Thoracic aorta (tissue), 2 donors: ENCODE measurements at regions not wholly inside any gene's neighbourhood (a gene's known extent, or its start where the extent isn't known, plus 50 kb on each side); places are given as distances from the start of the nearest gene placed in this dataset.

Experiments used
- ATAC-seq: fragments of 150-250 bp; one replicate; pipeline ENCODE4 v1.8.0; 2017; ENCODE audit warnings: low read depth; ENCODE audit not compliant: insufficient number of reproducible peaks, low FRiP score
- DNase-seq: peaks from one replicate; pipeline ENCODE4 v3.0.0-alpha.2; 2020; ENCODE audit warnings: low spot score
- H3K27ac ChIP-seq, 2 donors: fragments of 200-600 bp; sonication (generic); 1 replicate in 1 of 2; 2 replicates in 1 of 2; pipeline ENCODE4 v1.5.1; 2016; ENCODE audit warnings: mild to moderate bottlenecking in 2 of 2, moderate library complexity in 2 of 2
- H3K27me3 ChIP-seq: fragments of 200-600 bp; sonication (generic); replicated peaks from 2 replicates; pipeline ENCODE4 v1.6.0; 2016; ENCODE audit warnings: mild to moderate bottlenecking; ENCODE audit not compliant: insufficient read depth
- H3K36me3 ChIP-seq: fragments of 200-600 bp; sonication (generic); one replicate; pipeline ENCODE4 v1.5.1; 2016
- H3K4me1 ChIP-seq, 2 donors: fragments of 200-600 bp; sonication (generic); 1 replicate in 1 of 2; 2 replicates in 1 of 2; pipeline versions ENCODE4 v1.5.1 to v1.6.0; 2016; ENCODE audit warnings: low read depth in 2 of 2, mild to moderate bottlenecking in 1 of 2; ENCODE audit not compliant: control insufficient read depth in 1 of 2
- H3K4me3 ChIP-seq: fragments of 200-600 bp; sonication (generic); 2 replicates; pipeline ENCODE4 v1.5.1; 2016; ENCODE audit warnings: mild to moderate bottlenecking
- H3K9me3 ChIP-seq: fragments of 200-600 bp; sonication (generic); 2 replicates; pipeline ENCODE4 v1.5.1; 2016
- TF ChIP-seq, protein P1 (sequence below): fragments of 200-600 bp; sonication (generic); IDR thresholded peaks from one replicate; pipeline ENCODE4 v1.5.1; 2019; ENCODE audit warnings: antibody characterized with exemption

DNA sequence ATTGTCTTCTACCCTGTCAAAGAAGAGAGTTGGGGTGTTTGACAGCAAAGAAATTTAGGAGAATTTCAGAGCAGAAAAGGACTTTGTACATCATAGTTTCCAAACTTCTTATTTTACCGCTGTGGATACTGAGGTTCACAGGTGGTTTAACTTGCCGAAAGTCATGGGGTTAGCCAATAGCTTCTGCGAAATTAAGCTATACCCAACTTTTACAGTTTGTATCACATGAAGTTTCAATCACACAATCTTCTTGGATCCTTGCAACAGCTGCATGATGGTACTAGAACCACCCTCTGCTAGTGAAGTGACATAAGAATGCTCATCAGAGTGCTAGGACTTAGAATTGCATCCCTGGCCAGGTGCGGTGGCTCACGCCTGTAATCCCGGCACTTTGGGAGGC, 345.5 kb downstream of the CD83 start:
- no peak overlapping the region for H3K4me3 ChIP-seq
- H3K36me3 ChIP-seq, result no peaks in the 10 kb centered on the region
- no peaks in the 10 kb centered on the region for H3K4me1 ChIP-seq
- no peak for DNase-seq
- H3K9me3 ChIP-seq, result no peaks in the 10 kb centered on the region
- TF ChIP-seq, protein P1, sequence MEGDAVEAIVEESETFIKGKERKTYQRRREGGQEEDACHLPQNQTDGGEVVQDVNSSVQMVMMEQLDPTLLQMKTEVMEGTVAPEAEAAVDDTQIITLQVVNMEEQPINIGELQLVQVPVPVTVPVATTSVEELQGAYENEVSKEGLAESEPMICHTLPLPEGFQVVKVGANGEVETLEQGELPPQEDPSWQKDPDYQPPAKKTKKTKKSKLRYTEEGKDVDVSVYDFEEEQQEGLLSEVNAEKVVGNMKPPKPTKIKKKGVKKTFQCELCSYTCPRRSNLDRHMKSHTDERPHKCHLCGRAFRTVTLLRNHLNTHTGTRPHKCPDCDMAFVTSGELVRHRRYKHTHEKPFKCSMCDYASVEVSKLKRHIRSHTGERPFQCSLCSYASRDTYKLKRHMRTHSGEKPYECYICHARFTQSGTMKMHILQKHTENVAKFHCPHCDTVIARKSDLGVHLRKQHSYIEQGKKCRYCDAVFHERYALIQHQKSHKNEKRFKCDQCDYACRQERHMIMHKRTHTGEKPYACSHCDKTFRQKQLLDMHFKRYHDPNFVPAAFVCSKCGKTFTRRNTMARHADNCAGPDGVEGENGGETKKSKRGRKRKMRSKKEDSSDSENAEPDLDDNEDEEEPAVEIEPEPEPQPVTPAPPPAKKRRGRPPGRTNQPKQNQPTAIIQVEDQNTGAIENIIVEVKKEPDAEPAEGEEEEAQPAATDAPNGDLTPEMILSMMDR, result no peak
- H3K27me3 ChIP-seq, result no peaks in the 10 kb centered on the region
- H3K27ac ChIP-seq, result no peak overlapping the region
- no peak for ATAC-seq

DNA sequence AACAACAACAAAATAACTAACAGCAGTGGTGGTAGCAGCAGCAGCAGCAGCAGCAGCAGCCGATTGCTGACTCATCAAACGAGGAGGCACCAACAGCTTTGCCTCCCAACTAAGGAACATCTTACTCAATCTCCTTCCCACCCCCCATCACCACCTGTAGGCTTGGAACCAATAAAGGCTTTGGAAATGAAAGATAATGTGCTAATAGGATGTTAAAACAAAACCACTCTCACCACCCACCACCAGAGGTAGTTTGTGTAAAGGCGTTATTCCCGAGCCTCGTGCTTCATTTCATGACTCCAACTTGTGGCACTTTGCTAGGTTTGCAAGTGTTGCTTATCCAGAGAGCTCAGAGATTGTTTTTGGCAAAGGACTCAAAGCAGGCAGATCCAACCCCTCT, 346.5 kb downstream of the CD83 start:
- Histone ChIP-seq H3K27ac (no peak overlapping the region), H3K27me3 (no peaks in the 10 kb centered on the region), H3K4me1 (no peaks in the 10 kb centered on the region), H3K9me3 (no peaks in the 10 kb centered on the region), H3K36me3 (no peaks in the 10 kb centered on the region), H3K4me3 (no peak overlapping the region)
- no peak for DNase-seq
- TF ChIP-seq, protein P1, result no peak
- ATAC-seq, result no peak

DNA sequence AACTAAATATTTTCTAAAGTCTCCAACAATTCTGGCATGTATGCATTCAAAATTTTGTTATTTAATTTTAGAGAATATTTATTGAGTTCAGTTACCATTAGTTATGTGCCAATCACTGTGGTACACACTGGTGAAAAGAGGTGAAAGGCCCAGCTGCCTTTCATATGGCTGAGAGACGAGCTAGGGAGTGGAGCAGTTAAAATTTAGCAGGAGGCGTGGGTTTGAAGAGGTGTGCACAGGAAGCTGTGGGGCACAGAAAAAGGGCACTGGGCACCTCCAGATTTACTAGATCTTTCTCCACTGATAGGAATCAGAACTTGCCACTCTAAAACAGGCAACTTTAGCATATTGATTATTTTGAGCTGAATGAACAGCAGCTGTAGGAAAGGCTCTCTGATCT, 347.1 kb downstream of the CD83 start:
- H3K27ac ChIP-seq, result no peak overlapping the region
- no peaks in the 10 kb centered on the region for H3K36me3 ChIP-seq
- DNase-seq (no peak), ATAC-seq (no peak)
- no peak overlapping the region for H3K4me3 ChIP-seq
- H3K27me3 ChIP-seq, result no peaks in the 10 kb centered on the region
- TF ChIP-seq, protein P1, result no peak
- H3K9me3 ChIP-seq, result no peaks in the 10 kb centered on the region
- H3K4me1 ChIP-seq, result no peaks in the 10 kb centered on the region

DNA sequence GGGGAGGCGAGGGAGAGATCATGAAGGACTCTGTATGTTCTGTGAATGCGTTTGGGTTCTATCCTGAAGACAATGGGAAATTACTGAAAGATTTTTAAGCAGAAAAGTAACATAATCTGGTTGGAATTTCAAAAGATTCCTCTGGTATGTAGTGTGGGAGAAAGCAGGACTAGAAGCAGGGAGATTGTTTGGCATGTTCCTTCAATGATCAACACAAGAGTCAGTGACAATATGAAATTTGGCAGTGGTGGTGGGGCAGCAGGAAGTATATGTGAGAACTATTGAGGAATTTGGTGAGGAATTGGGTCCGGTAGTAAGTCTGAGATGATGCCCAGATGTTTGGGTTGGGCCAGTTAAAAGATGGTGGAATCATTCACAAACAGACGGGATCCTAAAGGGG, 348.7 kb downstream of the CD83 start:
- ATAC-seq, result no peak
- H3K27me3 ChIP-seq, result no peaks in the 10 kb centered on the region
- H3K36me3 ChIP-seq, result no peaks in the 10 kb centered on the region
- H3K4me1 ChIP-seq, result no peaks in the 10 kb centered on the region
- no peak overlapping the region for H3K4me3 ChIP-seq
- DNase-seq, result no peak
- H3K9me3 ChIP-seq, result no peaks in the 10 kb centered on the region
- no peak overlapping the region for H3K27ac ChIP-seq
- TF ChIP-seq, protein P1, result no peak

DNA sequence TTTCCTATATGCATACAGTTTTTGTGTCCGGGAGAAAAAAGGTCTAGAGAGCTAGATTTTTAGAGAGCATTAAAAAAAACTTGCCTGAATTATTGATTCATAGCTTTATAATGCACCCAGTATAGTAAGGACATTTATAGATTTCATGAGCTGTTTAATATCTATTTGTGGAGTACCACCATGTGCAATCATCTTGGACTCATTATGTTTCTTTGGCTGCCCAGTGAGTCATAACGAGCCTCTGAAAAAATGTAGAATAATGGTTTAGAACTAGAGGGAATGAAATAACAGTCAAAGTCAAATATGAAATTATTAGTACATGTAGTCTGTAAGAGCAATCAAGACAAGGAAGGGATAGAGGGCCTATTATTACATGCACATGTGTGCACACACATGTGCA, 350.0 kb downstream of the CD83 start:
- H3K4me3 ChIP-seq, result no peak overlapping the region
- ATAC-seq, result no peak
- H3K27me3 ChIP-seq, result no peaks in the 10 kb centered on the region
- no peak for DNase-seq
- H3K9me3 ChIP-seq, result no peaks in the 10 kb centered on the region
- peaks cover 0 to under 1% of the 10 kb centered on the region in 2 donors for H3K4me1 ChIP-seq
- no peaks in the 10 kb centered on the region for H3K36me3 ChIP-seq
- TF ChIP-seq, protein P1, result no peak
- no peak overlapping the region for H3K27ac ChIP-seq
